ENCODE measurements at regions not wholly inside any gene's neighbourhood (a gene's known extent, or its start where the extent isn't known, plus 50 kb on each side); places are given as distances from the start of the nearest gene placed in this dataset.

DNA sequence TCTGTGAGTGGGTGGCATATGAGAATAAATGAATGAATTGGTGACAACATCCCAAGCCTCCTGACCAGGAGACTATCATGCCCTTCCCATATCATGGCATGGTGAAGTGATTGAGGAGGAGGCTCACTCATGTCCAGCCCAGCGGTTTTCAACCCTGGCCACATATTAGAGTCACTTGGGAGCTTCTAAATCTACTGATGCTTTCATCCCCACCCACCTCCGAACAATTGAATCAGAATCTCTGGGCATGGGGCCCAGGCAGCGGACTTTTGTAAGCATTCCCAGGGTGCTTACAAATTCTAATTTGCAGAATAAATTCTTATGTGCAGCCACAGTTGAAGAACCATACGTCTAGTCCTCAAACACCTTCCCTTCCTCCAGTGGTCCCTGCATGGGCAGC lies 81.7 kb upstream of the SEC11C start:
- in situ Hi-C loops (cut with MboI): no loop called here

More for the DNA sequence above, 81.7 kb upstream of the SEC11C start:
- Histone ChIP-seq H3K9me1 (ENCODE audit: control insufficient read depth, insufficient read depth, low read length) (no peaks in the 10 kb centered on the region), H3K9me3 (replicated peaks; ENCODE audit: control insufficient read depth, insufficient read depth, low read depth, low read length) (no peaks in the 10 kb centered on the region), H3K36me3 (ENCODE audit: control insufficient read depth, insufficient read depth, low read length) (no peaks in the 10 kb centered on the region), H3K27ac (ENCODE audit: extremely low read depth, low read depth, low read length) (no peak overlapping the region), H4K20me1 (replicated peaks; ENCODE audit: control insufficient read depth, insufficient read depth, low read length) (no peaks in the 10 kb centered on the region), H2AFZ (ENCODE audit: low read depth, low read length) (no peak overlapping the region), H3K4me1 (replicated peaks in 1 of 2; ENCODE audit: control insufficient read depth in 2 of 2, insufficient read depth in 2 of 2, low read length in 2 of 2) (no peaks in the 10 kb centered on the region), H3K4me3 (no peak overlapping the region), H3K27me3 (ENCODE audit: control insufficient read depth in 2 of 2, insufficient read depth in 2 of 2, low read length in 2 of 2) (peaks cover 2 to 23% of the 10 kb centered on the region in 2 experiments; a peak in 2 of 5 replicates), H3K79me2 (ENCODE audit: control insufficient read depth, insufficient read depth, low read length) (no peaks in the 10 kb centered on the region), H3K9ac (ENCODE audit: insufficient read depth in 1 of 2, low read depth in 2 of 2, low read length in 2 of 2) (no peak overlapping the region), H3K4me2 (ENCODE audit: insufficient read depth, low read length) (no peak overlapping the region)
- BruUV-seq (replicated peaks): no TSS peak
- CTCF ChIA-PET (ENCODE audit: low intra/inter-chr PET ratio): interaction anchor here (0.8 to 1.4 kb wide), 2 partner anchors 276 to 290 kb away, joined by 7 to 13 read pairs; no protein-coding TSS in a partner anchor
- 0% methylated on average over 3 of the region's 4 CpGs for WGBS (ENCODE audit: insufficient coverage, low coverage, missing lambda C conversion rate)
- TF ChIP-seq SUPT5H (IDR thresholded peaks at IDR 0.05) (no peak), ZBTB7A (IDR thresholded peaks at IDR 0.05; ENCODE audit: borderline replicate concordance, control insufficient read depth, low read depth, low read length) (no peak), FOXK2 (conservative IDR thresholded peaks at IDR 0.05 in 1 of 2, IDR thresholded peaks at IDR 0.05 in 1 of 2; ENCODE audit: low read depth in 2 of 2) (no peak), ADNP (tag; IDR thresholded peaks at IDR 0.05) (no peak), NBN (IDR thresholded peaks at IDR 0.05; ENCODE audit: low read depth) (no peak), CHD2 (IDR thresholded peaks at IDR 0.05; ENCODE audit: low read depth, low read length) (no peak), PURB (CRISPR knock-in tag; IDR thresholded peaks at IDR 0.05; ENCODE audit: low read depth) (no peak), CBFA2T3 (IDR thresholded peaks at IDR 0.05) (no peak), CBX1 (IDR thresholded peaks at IDR 0.05; ENCODE audit: low read depth) (no peak), ATF7 (IDR thresholded peaks at IDR 0.05) (no peak), EZH2 (IDR thresholded peaks at IDR 0.05; ENCODE audit: borderline replicate concordance, low read depth, low read length) (no peak)
- TF ChIP-seq, protein P1, sequence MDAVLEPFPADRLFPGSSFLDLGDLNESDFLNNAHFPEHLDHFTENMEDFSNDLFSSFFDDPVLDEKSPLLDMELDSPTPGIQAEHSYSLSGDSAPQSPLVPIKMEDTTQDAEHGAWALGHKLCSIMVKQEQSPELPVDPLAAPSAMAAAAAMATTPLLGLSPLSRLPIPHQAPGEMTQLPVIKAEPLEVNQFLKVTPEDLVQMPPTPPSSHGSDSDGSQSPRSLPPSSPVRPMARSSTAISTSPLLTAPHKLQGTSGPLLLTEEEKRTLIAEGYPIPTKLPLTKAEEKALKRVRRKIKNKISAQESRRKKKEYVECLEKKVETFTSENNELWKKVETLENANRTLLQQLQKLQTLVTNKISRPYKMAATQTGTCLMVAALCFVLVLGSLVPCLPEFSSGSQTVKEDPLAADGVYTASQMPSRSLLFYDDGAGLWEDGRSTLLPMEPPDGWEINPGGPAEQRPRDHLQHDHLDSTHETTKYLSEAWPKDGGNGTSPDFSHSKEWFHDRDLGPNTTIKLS (IDR thresholded peaks at IDR 0.05; ENCODE audit: borderline replicate concordance, low read depth): no peak
- TF ChIP-seq, protein P2, sequence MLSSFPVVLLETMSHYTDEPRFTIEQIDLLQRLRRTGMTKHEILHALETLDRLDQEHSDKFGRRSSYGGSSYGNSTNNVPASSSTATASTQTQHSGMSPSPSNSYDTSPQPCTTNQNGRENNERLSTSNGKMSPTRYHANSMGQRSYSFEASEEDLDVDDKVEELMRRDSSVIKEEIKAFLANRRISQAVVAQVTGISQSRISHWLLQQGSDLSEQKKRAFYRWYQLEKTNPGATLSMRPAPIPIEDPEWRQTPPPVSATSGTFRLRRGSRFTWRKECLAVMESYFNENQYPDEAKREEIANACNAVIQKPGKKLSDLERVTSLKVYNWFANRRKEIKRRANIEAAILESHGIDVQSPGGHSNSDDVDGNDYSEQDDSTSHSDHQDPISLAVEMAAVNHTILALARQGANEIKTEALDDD (IDR thresholded peaks at IDR 0.05): no peak
- TF ChIP-seq, protein P3, sequence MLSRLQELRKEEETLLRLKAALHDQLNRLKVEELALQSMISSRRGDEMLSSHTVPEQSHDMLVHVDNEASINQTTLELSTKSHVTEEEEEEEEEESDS (CRISPR knock-in tag; IDR thresholded peaks at IDR 0.05): no peak
- TF ChIP-seq, protein P4, sequence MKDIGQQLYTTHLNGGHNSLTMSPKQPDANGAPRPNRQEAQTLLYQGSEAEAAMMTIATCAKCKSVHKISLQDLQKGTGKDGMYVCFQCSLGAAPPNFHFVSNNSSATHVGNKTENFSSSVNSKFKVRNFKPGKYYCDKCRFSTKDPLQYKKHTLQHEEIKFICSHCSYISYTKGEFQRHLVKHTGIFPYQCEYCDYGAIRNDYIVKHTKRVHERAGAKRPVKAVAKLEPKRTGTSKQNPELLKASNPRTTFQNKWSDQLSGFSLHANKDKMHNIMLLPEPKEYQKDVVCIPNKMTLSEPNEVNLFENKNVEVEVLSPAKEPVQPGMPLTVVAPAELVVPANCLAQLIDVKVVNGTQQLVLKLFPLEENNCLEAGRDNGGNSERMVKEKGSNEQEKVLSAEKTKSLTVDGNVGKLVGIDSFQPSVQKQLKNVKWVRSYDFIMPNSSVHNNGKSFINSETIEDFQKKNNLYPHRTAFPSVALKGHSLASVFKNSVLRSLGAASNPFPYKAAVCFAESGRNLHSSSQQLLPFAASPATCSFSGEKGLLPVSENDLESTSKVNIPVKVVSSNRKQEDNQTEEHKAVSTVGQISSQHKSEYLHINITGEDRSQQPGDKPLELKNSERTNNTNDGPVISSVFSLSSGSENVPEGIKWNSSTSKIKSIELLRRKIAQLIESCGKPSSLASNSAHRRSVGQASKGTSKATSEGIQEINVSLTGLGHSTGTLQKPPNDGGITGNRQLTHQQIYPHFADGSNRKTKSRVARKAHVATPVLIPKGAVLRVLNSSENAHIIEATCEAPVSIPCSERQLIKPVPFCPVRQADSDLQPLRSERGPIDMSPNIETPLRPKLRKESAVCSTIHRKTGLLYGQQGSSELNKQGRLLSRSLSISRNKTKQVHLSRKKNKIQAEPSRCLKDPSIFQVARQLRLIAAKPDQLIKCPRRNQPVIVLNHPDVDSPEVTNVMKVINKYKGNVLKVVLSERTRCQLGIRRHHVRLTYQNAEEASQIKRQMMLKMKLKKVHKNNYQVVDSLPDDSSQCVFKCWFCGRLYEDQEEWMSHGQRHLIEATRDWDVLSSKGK (CRISPR knock-in tag; IDR thresholded peaks at IDR 0.05): no peak
- no peak for ATAC-seq
- intact Hi-C loops (cut with micrococcal nuclease): loop anchor here (1.0 to 10.0 kb wide), 2 partner anchors 277 to 533 kb away; no protein-coding TSS in a partner anchor
- no peak for FAIRE-seq
- POLR2A ChIA-PET: no interaction called here
- DNase-seq (ENCODE audit: extremely low read depth in 1 of 4, low spot score in 3 of 4): no peak
